ENCODE measurements at regions not wholly inside any gene's neighbourhood (a gene's known extent, or its start where the extent isn't known, plus 50 kb on each side); places are given as distances from the start of the nearest gene placed in this dataset.

DNA sequence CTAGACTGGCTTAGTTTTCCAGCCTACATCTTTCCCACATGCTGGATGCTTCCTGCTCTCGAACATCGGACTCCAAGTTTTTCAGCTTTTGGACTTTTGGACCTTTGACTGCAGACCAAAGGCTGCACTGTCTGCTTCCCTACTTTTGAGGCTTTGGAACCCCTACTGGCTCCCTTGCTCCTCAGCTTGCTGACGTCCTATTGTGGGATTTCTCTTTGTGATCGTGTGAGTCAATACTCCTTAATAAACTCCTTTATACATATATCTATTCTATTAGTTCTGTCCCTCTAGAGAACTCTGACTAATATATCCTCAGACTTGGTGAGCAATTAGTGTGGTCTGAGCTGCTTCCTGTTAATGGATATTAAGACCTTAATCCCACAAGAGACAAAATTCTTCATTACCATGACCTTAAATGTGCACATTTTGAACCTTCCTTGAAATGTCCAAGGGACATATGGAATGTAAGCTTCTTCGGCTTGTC lies 752.9 kb downstream of the CDH18 start:
- no peak overlapping the region for H4K91ac ChIP-seq (ENCODE audit: insufficient read depth, low read depth, low read length)
- H2AFZ ChIP-seq (replicated peaks; ENCODE audit: low read length, poor library complexity) = no peak overlapping the region
- no peaks in the 10 kb centered on the region for H3K9me1 ChIP-seq (ENCODE audit: insufficient read depth, low read length)
- H3K14ac ChIP-seq (replicated peaks; ENCODE audit: low read depth, low read length) = no peak overlapping the region
- no peak overlapping the region for H3K56ac ChIP-seq (ENCODE audit: extremely low read depth, insufficient read depth, low read length)
- no peak overlapping the region for H4K8ac ChIP-seq (ENCODE audit: low read depth in 2 of 2, low read length in 2 of 2)
- ChIA-PET CTCF (no interaction called here), POLR2A (ENCODE audit: unreplicated experiment) (no interaction called here)
- no peak for DNase-seq
- no peak overlapping the region for H3K4ac ChIP-seq (ENCODE audit: low read depth, low read length)
- H3K4me1 ChIP-seq (ENCODE audit: control insufficient read depth, insufficient read depth, low read length) = no peaks in the 10 kb centered on the region
- no peaks in the 10 kb centered on the region for H3K36me3 ChIP-seq (ENCODE audit: control insufficient read depth, insufficient read depth, low read length)
- no peak for ATAC-seq (ENCODE audit: low read depth)
- H3K9ac ChIP-seq (ENCODE audit: low read depth, low read length) = no peak overlapping the region
- dilution Hi-C loops (cut with HindIII; ENCODE audit: low sequenced_read_pairs, unreplicated experiment) = no loop called here
- no peak overlapping the region for H2BK15ac ChIP-seq (ENCODE audit: low read depth, low read length)
- BruUV-seq (replicated peaks) = no TSS peak
- H2BK120ac ChIP-seq (ENCODE audit: low read depth, low read length) = no peak overlapping the region
- H3K4me2 ChIP-seq (ENCODE audit: low read depth, low read length) = no peak overlapping the region
- in situ Hi-C loops (cut with MboI; ENCODE audit: low sequenced_read_pairs) = no loop called here
- intact Hi-C loops (cut with micrococcal nuclease) = no loop called here
- no peaks in the 10 kb centered on the region for H3K27me3 ChIP-seq (ENCODE audit: control insufficient read depth, insufficient read depth, low read length)
- no peak overlapping the region for H3K27ac ChIP-seq (ENCODE audit: insufficient read depth, low read length)
- H3K79me1 ChIP-seq (ENCODE audit: low read depth in 1 of 2, low read length in 2 of 2) = no peaks in the 10 kb centered on the region
- no peak overlapping the region for H3K4me3 ChIP-seq (ENCODE audit: insufficient read depth, low read depth, low read length)
- no peak overlapping the region for H3K18ac ChIP-seq (ENCODE audit: low read depth, low read length)
- no peak overlapping the region for H3K23ac ChIP-seq (ENCODE audit: low read depth, low read length)
- H2BK20ac ChIP-seq (ENCODE audit: low read depth, low read length) = no peak overlapping the region
- no peaks in the 10 kb centered on the region for H4K20me1 ChIP-seq (ENCODE audit: insufficient read depth, low read length)
- no peak overlapping the region for H2AK5ac ChIP-seq (ENCODE audit: low read depth, low read length)
- no peak for TF ChIP-seq RCOR1 (IDR thresholded peaks at IDR 0.05; ENCODE audit: insufficient replicate concordance, low read length)
- H3K9me3 ChIP-seq (ENCODE audit: control insufficient read depth, insufficient read depth, low read length) = peaks cover 3% of the 10 kb centered on the region; the same call in 1 of the 2 replicates
- no peak overlapping the region for H4K5ac ChIP-seq (ENCODE audit: low read depth, low read length)
- WGBS, 2 experiments (ENCODE audit: extremely low coverage in 2 of 2, insufficient read length in 1 of 2) = 0% methylated on average over 1 of the region's 5 CpGs; no CpG with 5 or more reads in 1 of the 2 experiments
- H2AK9ac ChIP-seq (replicated peaks; ENCODE audit: low read depth, low read length, poor library complexity) = no peak overlapping the region
- H2BK5ac ChIP-seq (ENCODE audit: low read depth, low read length, poor library complexity, severe bottlenecking) = no peak overlapping the region

Measured in IMR-90 (cell line).